Amniotic stem cell (primary cell): ENCODE measurements at regions not wholly inside any gene's neighbourhood (a gene's known extent, or its start where the extent isn't known, plus 50 kb on each side); places are given as distances from the start of the nearest gene placed in this dataset.
A peak's percentile ranks its signal among the peaks of the same experiment; 100 is the strongest.

Experiments used
- DNase-seq: peaks from one replicate; lab custom pipeline; 2025; lab: John Stamatoyannopoulos, UW

GRCh38 chr1:63710308-63710707 lies 63.5 kb upstream of the ROR1 start:
- no peak for DNase-seq

- DNase-seq: no peak
These were observed 62.9 kb upstream of the ROR1 start for GRCh38 chr1:63710761-63711380.

GRCh38 chr1:63713041-63713440 lies 60.8 kb upstream of the ROR1 start:
- DNase-seq: no peak

- peak; percentile 39 for DNase-seq
These were observed 60.0 kb upstream of the ROR1 start for GRCh38 chr1:63713627-63714481.

- no peak for DNase-seq
These were observed 59.4 kb upstream of the ROR1 start for GRCh38 chr1:63714482-63714760.

GRCh38 chr1:63717511-63718065 lies 56.2 kb upstream of the ROR1 start:
- no peak for DNase-seq

- no peak for DNase-seq
These were observed 55.3 kb upstream of the ROR1 start for GRCh38 chr1:63718541-63718970.

- no peak for DNase-seq
These were observed 52.2 kb upstream of the ROR1 start for GRCh38 chr1:63721531-63722189.

- no peak for DNase-seq
These were observed 50.2 kb upstream of the ROR1 start for GRCh38 chr1:63723602-63724001.
